ENCODE measurements at regions not wholly inside any gene's neighbourhood (a gene's known extent, or its start where the extent isn't known, plus 50 kb on each side); places are given as distances from the start of the nearest gene placed in this dataset.

DNA sequence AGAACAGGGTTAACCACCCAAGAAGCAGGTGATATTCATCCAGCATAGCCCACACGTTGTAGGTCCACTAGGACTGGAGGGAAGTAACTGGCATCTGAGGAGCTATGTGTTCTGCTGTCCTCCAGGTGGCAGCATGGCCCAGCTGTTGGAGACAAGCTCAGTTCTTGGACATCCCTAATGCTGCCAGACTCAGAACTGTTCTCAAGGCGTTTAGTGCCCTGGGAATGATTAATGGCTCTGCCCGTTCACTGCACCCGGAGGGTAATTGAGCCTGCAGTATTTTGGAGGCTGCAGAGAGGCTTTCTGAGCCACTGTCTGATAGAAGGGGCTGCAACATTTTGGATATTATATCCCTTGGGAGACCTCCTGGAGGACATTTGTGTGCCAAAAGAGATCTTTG lies 521.3 kb upstream of the SEMA6D start:
- TF ChIP-seq EZH2 (IDR thresholded peaks at IDR 0.05; ENCODE audit: borderline replicate concordance, insufficient read depth, low read depth, low read length, poor library complexity, severe bottlenecking) (no peak), CTCF (IDR thresholded peaks at IDR 0.05) (peak; percentile 58)

All from B cell (primary cell).